SU-DHL-6 (cell line): ENCODE measurements at regions not wholly inside any gene's neighbourhood (a gene's known extent, or its start where the extent isn't known, plus 50 kb on each side); places are given as distances from the start of the nearest gene placed in this dataset.

Experiments used
- H2AFZ ChIP-seq: fragments of 200-600 bp; sonication (generic); 2 replicates; pipeline ENCODE4 v1.6.1; 2014; ENCODE audit warnings: low read depth, mild to moderate bottlenecking, moderate library complexity, mixed read lengths, antibody characterized with exemption, low read length; ENCODE audit not compliant: severe bottlenecking
- H3F3A ChIP-seq: fragments of 200-600 bp; shearing (Covaris generic); 2 replicates; pipeline ENCODE4 v1.6.0; 2016; ENCODE audit warnings: antibody characterized with exemption, mild to moderate bottlenecking; ENCODE audit not compliant: insufficient read depth
- H3K27ac ChIP-seq: fragments of 200-600 bp; sonication (generic); 2 replicates; pipeline ENCODE4 v1.5.1; 2016; ENCODE audit warnings: low read depth, mild to moderate bottlenecking, low read length, moderate library complexity, mixed read lengths
- H3K27me3 ChIP-seq: fragments of 200-600 bp; sonication (generic), shearing (Covaris generic); 2 replicates; pipeline ENCODE4 v1.6.0; 2014; ENCODE audit warnings: mild to moderate bottlenecking, low read length
- H3K36me3 ChIP-seq: fragments of 200-600 bp; sonication (generic); 2 replicates; pipeline ENCODE4 v1.6.1; 2014; ENCODE audit warnings: mild to moderate bottlenecking, low read length, mixed read lengths
- H3K4me2 ChIP-seq: fragments of 300-600, 200-600 bp; shearing (Covaris generic), sonication (generic); 2 replicates; pipeline ENCODE4 v1.6.0; 2014; ENCODE audit warnings: low read length, low read depth, mild to moderate bottlenecking; ENCODE audit not compliant: poor library complexity, severe bottlenecking
- H3K4me3 ChIP-seq: fragments of 200-600 bp; sonication (generic); 2 replicates; pipeline ENCODE4 v1.5.1; 2014; ENCODE audit warnings: antibody characterized with exemption, low read length, mild to moderate bottlenecking, mixed read lengths; ENCODE audit not compliant: insufficient read depth, poor library complexity, severe bottlenecking
- H3K79me2 ChIP-seq: fragments of 200-600 bp; sonication (generic); 2 replicates; pipeline ENCODE4 v1.6.1; 2014; ENCODE audit warnings: mild to moderate bottlenecking, low read length, moderate library complexity; ENCODE audit not compliant: insufficient read depth
- H3K9ac ChIP-seq: fragments of 200-600 bp; sonication (generic); 2 replicates; pipeline ENCODE4 v1.7.0; 2014; ENCODE audit warnings: mild to moderate bottlenecking, low read length
- H3K9me2 ChIP-seq: fragments of 200-600 bp; sonication (generic); replicated peaks from 2 replicates; pipeline ENCODE4 v1.6.1; 2014; ENCODE audit warnings: low read length; ENCODE audit not compliant: insufficient read depth
- H3K9me3 ChIP-seq: fragments of 200-600 bp; sonication (generic); 2 replicates; pipeline ENCODE4 v1.6.1; 2014; ENCODE audit warnings: low read length, mixed read lengths; ENCODE audit not compliant: insufficient read depth
- H4K20me1 ChIP-seq: fragments of 200-600 bp; sonication (generic); 2 replicates; pipeline ENCODE4 v1.6.1; 2014; ENCODE audit warnings: low read depth, mild to moderate bottlenecking, antibody characterized with exemption, low read length, moderate library complexity, mixed read lengths
- CTCF ChIP-seq: fragments of 200-600 bp; sonication (generic); IDR thresholded peaks from one replicate; pipeline ENCODE4 v1.5.1; 2017; ENCODE audit warnings: antibody characterized with exemption, mild to moderate bottlenecking, low read length, moderate library complexity; ENCODE audit not compliant: insufficient read depth, poor library complexity, severe bottlenecking
- EZH2phosphoT487 ChIP-seq: fragments of 200-600 bp; sonication (generic), shearing (Covaris generic); conservative IDR thresholded peaks from 2 replicates; pipeline ENCODE4 v1.6.1; 2018; ENCODE audit warnings: mild to moderate bottlenecking, antibody characterized with exemption, low read length, moderate library complexity, mixed read lengths

DNA sequence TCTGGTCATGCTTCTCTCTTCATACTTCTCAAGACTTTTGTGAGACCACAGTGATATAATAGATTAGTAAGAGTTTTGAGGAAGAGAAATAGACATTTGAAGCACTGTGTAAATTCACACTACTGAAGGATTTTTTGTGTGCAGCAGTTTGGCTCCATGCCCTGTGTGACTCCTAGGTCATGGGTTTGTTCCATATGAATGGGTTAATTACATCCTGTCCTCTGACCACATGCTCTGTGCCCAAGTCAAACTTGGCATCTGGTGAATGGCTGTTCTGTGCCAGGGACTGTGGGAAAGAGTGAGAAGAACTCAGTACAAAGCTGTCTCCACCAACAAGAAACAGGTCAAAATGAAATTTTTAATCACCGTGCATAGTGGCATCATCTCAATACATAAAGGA, 304.0 kb downstream of the LNPK start:
- Histone ChIP-seq H3K9me2 (no peaks in the 10 kb centered on the region), H3K4me3 (no peak overlapping the region), H4K20me1 (no peaks in the 10 kb centered on the region), H3K27ac (no peak overlapping the region), H3K4me2 (no peak overlapping the region), H2AFZ (no peak overlapping the region), H3K27me3 (no peaks in the 10 kb centered on the region), H3K79me2 (no peaks in the 10 kb centered on the region), H3K9me3 (no peaks in the 10 kb centered on the region), H3K36me3 (no peaks in the 10 kb centered on the region), H3K9ac (no peak overlapping the region), H3F3A (no peaks in the 10 kb centered on the region)
- TF ChIP-seq EZH2phosphoT487 (no peak), CTCF (no peak)

DNA sequence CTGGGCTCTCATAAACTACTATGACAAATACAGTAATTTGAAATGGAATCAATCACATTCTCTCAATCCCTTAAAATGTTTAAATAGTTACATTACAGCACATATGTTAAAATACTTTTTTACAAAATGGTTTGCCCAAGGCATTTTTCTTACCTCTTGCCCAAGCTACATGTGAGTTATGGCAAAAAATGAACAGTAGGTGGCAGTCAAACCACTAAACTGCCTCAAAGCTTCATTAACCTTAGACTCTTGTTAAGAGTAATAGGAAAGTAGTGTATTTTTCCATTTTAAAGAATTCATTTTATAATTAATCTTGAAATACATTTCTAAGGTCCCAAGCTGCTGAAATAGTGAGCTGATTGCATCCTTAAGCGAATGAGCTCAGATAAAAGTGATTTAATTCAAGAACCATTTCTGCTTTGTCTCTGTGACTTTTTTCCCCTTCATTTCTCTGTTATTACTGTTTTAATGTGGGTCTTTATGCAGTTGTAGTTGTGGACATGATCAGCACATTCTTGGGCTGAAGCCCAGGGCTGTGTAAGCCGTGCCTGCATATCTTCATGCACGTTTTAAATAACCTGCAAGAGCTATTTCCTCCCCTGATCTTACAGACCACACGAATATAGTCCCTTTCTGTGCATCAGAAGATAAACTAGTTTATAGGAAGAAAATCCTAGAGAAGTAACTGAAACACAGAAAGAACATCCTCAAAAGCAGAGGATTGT, 311.8 kb downstream of the LNPK start:
- no peak overlapping the region for H3K9ac ChIP-seq
- no peaks in the 10 kb centered on the region for H3K36me3 ChIP-seq
- no peak overlapping the region for H3K4me2 ChIP-seq
- no peaks in the 10 kb centered on the region for H4K20me1 ChIP-seq
- TF ChIP-seq EZH2phosphoT487 (no peak), CTCF (peak; percentile 30)
- no peaks in the 10 kb centered on the region for H3K27me3 ChIP-seq
- no peak overlapping the region for H2AFZ ChIP-seq
- H3F3A ChIP-seq = no peaks in the 10 kb centered on the region
- no peaks in the 10 kb centered on the region for H3K9me2 ChIP-seq
- H3K9me3 ChIP-seq = no peaks in the 10 kb centered on the region
- H3K4me3 ChIP-seq = no peak overlapping the region
- H3K27ac ChIP-seq = no peak overlapping the region
- H3K79me2 ChIP-seq = no peaks in the 10 kb centered on the region

GRCh38 chr2:175688243-175688642, 313.8 kb downstream of the LNPK start:
- Histone ChIP-seq H3K27ac (no peak overlapping the region), H3K27me3 (no peaks in the 10 kb centered on the region), H3K9ac (no peak overlapping the region), H3K9me2 (no peaks in the 10 kb centered on the region), H2AFZ (no peak overlapping the region), H3K4me2 (no peak overlapping the region), H4K20me1 (no peaks in the 10 kb centered on the region), H3K4me3 (no peak overlapping the region), H3K79me2 (no peaks in the 10 kb centered on the region), H3K36me3 (no peaks in the 10 kb centered on the region), H3K9me3 (no peaks in the 10 kb centered on the region), H3F3A (no peaks in the 10 kb centered on the region)
- TF ChIP-seq CTCF (no peak), EZH2phosphoT487 (no peak)
